Stimulated activated CD8-positive, alpha-beta memory T cell treated with anti-CD3 and anti-CD28 coated beads, Interleukin-4, amount 100 ng/mL, for 4 hours (primary cell): ENCODE measurements at regions not wholly inside any gene's neighbourhood (a gene's known extent, or its start where the extent isn't known, plus 50 kb on each side); places are given as distances from the start of the nearest gene placed in this dataset.

ENCODE experiments used
- DNase-seq, 2 donors: peaks; one replicate each; pipeline ENCODE4 v3.0.0-alpha.2; 2020; ENCODE audit warnings: low read depth in 2 of 2, low spot score in 1 of 2

DNA sequence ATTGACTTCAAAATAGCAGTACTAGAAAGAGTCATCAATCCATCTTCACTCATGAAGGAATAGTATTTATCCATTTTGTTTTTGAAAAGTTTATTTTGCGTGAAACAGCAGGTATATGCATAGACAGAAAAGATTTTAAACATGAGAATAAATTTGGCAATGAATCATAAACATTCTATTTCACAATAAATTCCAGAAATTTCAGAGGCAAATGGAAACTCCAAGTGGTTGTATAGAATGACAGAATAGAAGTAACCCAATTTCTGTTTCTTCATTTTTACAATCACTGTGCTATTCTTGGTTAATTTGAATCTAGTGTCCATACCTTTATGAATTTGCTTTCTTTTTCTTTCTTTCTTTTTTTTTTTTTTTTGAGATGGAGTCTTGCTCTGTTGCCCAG lies 173.0 kb upstream of the ECI2 start:
- no peak for DNase-seq

- DNase-seq: no peak
These were observed 169.6 kb upstream of the ECI2 start for GRCh38 chr6:4304927-4305455.

DNA sequence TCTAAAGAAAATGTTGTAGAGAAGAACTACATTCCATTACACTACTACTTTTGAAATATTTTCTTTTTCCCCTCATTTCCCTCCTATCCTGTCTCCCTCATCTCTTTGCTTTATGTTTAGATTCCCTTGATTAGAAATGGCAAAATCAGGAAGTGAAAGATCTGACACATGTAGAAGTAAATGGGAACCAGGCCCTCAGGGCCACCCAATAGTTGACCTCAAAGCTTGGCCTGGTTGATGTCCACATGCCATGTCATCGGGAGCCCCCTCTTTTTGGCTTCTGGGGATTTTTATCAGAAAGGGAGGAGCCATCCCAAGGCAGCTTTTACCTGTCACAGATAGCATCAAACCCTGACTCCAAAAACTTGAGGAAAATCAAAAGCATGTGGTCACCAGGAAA lies 168.3 kb upstream of the ECI2 start:
- DNase-seq: no peak

DNA sequence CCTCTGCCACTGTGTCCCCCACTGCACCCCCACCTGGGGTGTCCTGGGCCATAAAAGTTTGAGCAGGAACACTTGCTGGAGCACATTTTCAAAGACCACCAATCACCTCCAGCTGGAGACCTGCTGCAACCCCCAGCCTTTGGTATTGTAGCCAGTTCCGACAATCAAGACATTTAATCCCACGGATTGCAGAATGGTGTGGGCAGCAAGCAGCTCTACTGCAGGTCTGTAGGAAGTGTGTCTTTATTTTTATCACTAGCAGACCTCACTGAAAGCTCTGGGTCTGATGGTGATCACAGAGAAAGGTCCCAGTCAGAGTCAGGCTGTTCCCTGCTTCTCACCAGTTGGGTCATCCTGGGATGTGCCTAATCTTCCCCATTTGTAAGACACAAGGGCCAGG lies 167.1 kb upstream of the ECI2 start:
- DNase-seq: no peak

DNA sequence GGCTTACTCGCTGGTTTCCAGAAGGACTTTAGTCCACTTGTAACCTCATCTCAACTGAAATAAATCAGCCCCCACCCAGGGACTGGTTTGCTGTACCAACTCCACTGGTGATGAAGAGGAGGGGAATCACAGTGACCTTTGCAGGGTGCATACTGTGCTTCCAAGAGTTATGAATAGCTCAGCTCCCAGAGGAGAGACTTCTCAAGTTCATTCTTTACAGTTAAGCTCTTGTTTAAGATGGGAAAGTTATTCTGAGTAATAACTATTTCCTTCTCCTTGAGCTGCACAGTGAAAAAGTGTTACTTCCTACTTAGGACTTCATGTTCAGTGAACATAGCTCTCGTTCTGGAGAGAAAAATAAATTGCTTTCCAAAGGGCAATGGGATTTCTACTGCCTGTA lies 166.5 kb upstream of the ECI2 start:
- no peak for DNase-seq

- DNase-seq: no peak
These were observed 165.5 kb upstream of the ECI2 start for GRCh38 chr6:4300917-4301316.

GRCh38 chr6:4299476-4299875 lies 164.1 kb upstream of the ECI2 start:
- no peak for DNase-seq

GRCh38 chr6:4297348-4297747 lies 162.0 kb upstream of the ECI2 start:
- DNase-seq: no peak

GRCh38 chr6:4296552-4296951 lies 161.2 kb upstream of the ECI2 start:
- no peak for DNase-seq

DNA sequence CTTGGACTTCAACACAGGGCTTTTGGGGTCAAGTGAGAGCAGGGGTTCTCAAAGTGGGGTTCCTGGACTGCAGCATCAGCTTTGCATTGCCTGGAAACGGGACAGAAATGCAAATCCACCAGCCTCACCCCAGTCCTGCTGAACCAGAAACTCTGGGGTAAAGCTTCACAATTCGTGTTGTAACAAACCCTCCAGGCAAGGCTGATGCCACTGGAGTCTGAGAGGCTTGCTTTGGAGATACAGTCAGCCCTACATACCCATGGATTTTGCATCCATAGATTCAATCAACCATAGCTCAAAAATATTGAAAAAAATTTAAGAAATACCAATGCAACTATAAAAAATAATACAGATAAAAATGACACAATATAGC lies 160.4 kb upstream of the ECI2 start:
- no peak for DNase-seq

- DNase-seq: no peak
These were observed 159.8 kb upstream of the ECI2 start for GRCh38 chr6:4295058-4295782.

- DNase-seq: no peak
These were observed 159.3 kb upstream of the ECI2 start for GRCh38 chr6:4294636-4295035.

- no peak for DNase-seq
These were observed 156.4 kb upstream of the ECI2 start for GRCh38 chr6:4291453-4292403.

- no peak for DNase-seq
These were observed 154.5 kb upstream of the ECI2 start for GRCh38 chr6:4289770-4290320.

GRCh38 chr6:4287811-4288244 lies 152.5 kb upstream of the ECI2 start:
- no peak for DNase-seq

- DNase-seq: no peak
These were observed 152.0 kb upstream of the ECI2 start for GRCh38 chr6:4287372-4287771.

DNA sequence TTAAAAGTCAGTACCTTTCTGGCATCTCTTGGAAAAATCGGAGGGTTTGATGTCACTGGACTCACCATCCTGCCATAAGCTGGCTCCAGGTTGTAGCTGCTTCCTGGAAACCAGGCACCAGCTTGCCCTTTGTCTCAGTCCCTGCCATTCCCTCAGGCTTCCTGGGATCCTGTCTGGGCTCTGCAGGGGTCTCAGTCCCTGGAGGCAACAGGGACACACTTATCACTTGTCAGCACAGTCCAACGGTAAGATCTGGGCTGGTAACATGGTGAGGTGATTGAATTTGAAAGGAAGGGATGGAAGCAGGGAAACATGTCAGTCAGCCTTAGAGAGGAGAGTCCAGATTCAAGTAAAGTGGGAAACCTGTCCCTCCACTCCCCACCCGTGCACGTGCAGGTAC lies 147.6 kb upstream of the ECI2 start:
- DNase-seq: no peak

- DNase-seq: no peak
These were observed 146.2 kb upstream of the ECI2 start for GRCh38 chr6:4281341-4282293.

DNA sequence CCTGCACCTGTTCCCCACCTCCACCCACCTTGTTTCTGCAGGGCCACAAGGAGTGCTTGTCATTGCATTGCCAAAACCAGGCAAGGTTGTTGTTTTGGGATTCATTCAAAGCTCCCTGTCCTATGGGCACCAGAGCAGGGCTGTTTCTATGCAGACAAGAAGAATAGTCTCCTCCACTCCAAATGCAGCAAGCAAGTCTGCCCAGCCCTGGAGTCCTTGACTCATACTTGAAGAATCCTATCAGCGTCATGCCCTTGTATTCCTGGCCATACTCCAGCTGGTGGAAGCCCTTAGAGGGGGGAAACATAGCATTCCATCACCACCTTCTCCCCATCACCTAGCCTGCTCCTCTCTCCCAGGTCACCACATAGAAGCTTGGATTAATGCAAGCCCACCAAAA lies 145.3 kb upstream of the ECI2 start:
- no peak for DNase-seq

DNA sequence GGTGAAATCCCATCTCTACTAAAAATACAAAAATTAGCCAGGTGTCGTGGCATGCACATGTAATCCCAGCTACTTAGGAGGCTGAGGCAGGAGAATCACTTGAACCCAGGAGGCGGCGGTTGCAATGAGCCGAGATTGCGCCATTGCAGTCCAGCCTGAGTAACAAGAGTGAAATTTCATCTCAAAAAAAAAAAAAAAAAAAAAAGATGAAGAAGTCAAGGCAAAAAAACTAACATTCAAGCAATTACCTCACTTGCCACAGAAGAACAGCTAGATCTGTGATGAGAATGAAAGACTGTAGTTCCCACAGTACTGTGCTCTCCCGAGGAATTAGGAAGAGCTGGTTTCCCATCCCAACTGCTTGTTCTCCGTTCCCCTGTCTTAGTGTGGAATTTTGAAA lies 144.7 kb upstream of the ECI2 start:
- DNase-seq: no peak
